ENCODE measurements at regions not wholly inside any gene's neighbourhood (a gene's known extent, or its start where the extent isn't known, plus 50 kb on each side); places are given as distances from the start of the nearest gene placed in this dataset.

GRCh38 chr2:13230221-13230620 lies 513.5 kb downstream of the TRIB2 start:
- TF ChIP-seq, protein P1, sequence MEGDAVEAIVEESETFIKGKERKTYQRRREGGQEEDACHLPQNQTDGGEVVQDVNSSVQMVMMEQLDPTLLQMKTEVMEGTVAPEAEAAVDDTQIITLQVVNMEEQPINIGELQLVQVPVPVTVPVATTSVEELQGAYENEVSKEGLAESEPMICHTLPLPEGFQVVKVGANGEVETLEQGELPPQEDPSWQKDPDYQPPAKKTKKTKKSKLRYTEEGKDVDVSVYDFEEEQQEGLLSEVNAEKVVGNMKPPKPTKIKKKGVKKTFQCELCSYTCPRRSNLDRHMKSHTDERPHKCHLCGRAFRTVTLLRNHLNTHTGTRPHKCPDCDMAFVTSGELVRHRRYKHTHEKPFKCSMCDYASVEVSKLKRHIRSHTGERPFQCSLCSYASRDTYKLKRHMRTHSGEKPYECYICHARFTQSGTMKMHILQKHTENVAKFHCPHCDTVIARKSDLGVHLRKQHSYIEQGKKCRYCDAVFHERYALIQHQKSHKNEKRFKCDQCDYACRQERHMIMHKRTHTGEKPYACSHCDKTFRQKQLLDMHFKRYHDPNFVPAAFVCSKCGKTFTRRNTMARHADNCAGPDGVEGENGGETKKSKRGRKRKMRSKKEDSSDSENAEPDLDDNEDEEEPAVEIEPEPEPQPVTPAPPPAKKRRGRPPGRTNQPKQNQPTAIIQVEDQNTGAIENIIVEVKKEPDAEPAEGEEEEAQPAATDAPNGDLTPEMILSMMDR (conservative IDR thresholded peaks at IDR 0.05; ENCODE audit: low read length): no peak
- no peak for TF ChIP-seq EZH2phosphoT487 (IDR thresholded peaks at IDR 0.05; ENCODE audit: borderline replicate concordance, low read depth, low read length)
